Epithelial cell of esophagus (primary cell): ENCODE measurements at regions not wholly inside any gene's neighbourhood (a gene's known extent, or its start where the extent isn't known, plus 50 kb on each side); places are given as distances from the start of the nearest gene placed in this dataset.
"Not testable (repeated sequence)": the region's sequence is repeated elsewhere in the genome, so short reads cannot be mapped to it uniquely, and the experiment has no call there.

ENCODE experiments used
- DNase-seq: peaks from one replicate; pipeline ENCODE4 v3.0.0; 2010; ENCODE audit warnings: low read depth
- H3K4me3 ChIP-seq: 2 replicates; pipeline ENCODE4 v1.5.1; 2011; ENCODE audit warnings: mild to moderate bottlenecking, low read length, control low read depth
- CTCF ChIP-seq: IDR thresholded peaks from 2 replicates; pipeline ENCODE4 v1.5.1; 2011; ENCODE audit warnings: low read depth, mild to moderate bottlenecking, low read length, control low read depth, inconsistent platforms; ENCODE audit not compliant: insufficient read depth; ENCODE audit errors: missing control alignments

DNA sequence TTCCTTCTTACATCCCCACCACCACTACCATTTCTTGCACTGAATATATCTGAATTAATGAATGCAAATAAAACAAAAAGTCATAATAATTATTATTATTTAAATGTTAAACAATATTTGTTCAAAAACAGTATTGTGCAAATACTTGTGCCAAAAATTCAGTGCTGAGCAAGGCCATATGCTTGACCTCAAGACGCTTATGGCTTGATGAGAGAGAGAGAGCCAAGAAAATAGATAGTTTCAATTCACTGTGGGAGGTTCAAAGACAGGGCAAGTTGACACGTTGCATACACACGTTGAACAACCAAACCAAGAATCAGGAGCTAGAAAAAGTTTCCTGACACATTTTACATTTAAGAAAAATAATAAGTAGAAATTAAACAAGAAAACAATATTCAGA, 1421.7 kb downstream of the KCNT2 start:
- no peak overlapping the region for H3K4me3 ChIP-seq
- no peak for DNase-seq
- no peak for TF ChIP-seq CTCF

- TF ChIP-seq CTCF: no peak
- DNase-seq: no peak
- no peak overlapping the region for H3K4me3 ChIP-seq
Observed at GRCh38 chr1:195185736-195186135, 1422.5 kb downstream of the KCNT2 start.

- H3K4me3 ChIP-seq: no peak overlapping the region
- no peak for TF ChIP-seq CTCF
- no peak for DNase-seq
Observed at GRCh38 chr1:195185321-195185720, 1422.9 kb downstream of the KCNT2 start.

DNA sequence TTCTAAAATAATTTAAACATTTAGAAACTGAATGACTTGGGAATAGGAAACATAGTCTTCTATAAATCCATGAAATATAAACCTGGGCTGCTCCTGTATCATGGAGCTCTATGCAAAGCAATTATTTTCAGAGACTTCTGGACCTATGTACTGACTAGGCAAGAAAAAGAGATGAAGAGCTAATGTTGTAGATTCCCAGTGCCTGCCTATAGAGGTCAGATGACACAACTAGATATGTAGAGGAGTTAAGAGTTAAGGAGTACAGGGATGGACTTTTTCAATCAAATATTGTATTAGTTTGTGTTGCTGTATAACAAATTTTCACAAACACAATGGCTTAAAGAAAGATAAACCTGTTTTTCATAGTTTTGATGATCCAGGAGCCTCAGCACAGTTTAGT, 1434.5 kb downstream of the KCNT2 start:
- TF ChIP-seq CTCF: no peak
- DNase-seq: no peak
- no peak overlapping the region for H3K4me3 ChIP-seq

DNA sequence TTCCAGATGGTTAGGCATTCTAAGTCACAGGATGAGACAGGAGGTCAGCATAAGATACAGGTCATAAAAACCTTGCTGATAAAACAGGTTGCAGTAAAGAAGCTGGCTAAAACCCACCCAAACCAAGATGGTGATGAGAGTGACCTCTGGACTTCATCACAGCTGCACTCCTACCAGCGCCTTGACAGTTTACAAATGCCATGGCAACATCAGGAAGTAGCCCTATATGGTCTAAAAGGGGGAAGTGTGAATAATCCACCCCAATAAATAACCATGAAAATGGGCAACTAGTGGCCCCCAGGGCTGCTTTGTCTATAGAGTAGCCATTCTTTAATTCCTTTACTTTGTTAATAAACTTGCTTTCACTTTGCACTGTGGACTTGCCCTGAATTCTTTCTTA, 1448.4 kb downstream of the KCNT2 start:
- not testable (repeated sequence) for H3K4me3 ChIP-seq, DNase-seq

DNA sequence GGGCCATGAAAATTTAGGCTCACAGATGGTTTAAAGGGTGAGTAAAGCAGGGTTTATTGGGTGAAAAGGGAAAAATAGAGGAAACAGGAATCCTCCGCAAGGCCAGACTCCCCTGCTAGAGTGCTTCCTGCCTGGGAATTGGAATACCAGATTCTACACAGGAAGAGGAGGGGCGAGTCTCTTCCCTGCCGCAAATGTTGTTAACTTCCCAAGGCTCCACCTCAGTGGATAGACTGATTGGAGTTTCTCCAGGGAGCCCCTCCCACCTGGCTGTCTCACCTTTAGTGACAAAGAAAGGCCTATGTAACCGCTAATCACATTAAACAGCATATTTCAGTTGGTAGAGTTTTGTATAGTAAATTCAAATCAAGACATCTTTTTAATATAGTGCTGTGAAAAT, 1450.1 kb downstream of the KCNT2 start:
- H3K4me3 ChIP-seq: no peak overlapping the region
- TF ChIP-seq CTCF: no peak
- no peak for DNase-seq

DNA sequence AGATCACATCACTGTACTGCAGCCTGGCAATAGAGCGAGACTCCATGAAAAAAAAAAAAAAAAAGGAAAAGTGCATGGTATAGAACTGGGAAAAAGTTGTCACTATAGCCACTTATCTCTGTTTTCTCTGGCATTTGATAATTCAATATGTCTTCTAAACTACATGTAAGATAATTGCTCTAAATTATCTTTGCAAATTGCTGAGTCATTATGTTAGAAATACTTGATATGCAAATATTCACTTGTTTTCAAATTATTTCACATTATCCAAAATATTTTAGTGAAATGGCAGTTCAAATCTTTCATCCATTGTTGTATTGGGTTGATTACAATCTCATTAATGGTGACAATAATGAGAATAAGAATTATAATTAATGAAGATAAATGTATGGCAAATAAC, 1455.1 kb downstream of the KCNT2 start:
- no peak for DNase-seq
- no peak overlapping the region for H3K4me3 ChIP-seq
- no peak for TF ChIP-seq CTCF

DNA sequence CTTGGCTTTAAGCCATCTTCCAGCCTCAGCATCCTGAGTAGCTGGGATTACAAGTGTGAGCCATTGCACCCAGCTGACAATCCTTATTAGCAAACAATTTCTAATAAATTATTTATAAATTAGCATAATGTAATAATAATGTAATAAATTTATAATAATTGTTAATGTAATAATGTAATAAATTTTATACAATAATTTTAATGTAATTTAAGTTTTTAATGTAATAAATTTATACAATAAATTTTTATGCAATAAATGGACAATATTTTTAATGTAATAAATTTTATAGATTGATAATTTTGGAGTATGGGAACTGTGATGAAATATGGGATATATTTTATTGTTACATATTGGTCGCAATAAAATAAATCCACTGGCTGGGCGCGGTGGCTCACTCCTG, 1457.5 kb downstream of the KCNT2 start:
- no peak for TF ChIP-seq CTCF
- H3K4me3 ChIP-seq: no peak overlapping the region
- DNase-seq: no peak
